Nephron (organoid): ENCODE measurements at regions not wholly inside any gene's neighbourhood (a gene's known extent, or its start where the extent isn't known, plus 50 kb on each side); places are given as distances from the start of the nearest gene placed in this dataset.
A peak's percentile ranks its signal among the peaks of the same experiment; 100 is the strongest.

Experiments used
- H3K27ac Mint-ChIP-seq, 3 experiments: 2 replicates each; pipeline ENCODE4 v1.8.0; 2020; ENCODE audit warnings: mixed read lengths in 3 of 3, mild to moderate bottlenecking in 2 of 3, moderate library complexity in 1 of 3
- H3K27me3 Mint-ChIP-seq: 2 replicates; pipeline ENCODE4 v1.8.0; 2021; ENCODE audit warnings: low read depth, mild to moderate bottlenecking, moderate library complexity, mixed read lengths
- H3K36me3 Mint-ChIP-seq: 2 replicates; pipeline ENCODE4 v1.8.0; 2020; ENCODE audit warnings: low read depth, mixed read lengths
- H3K4me1 Mint-ChIP-seq: 2 replicates; pipeline ENCODE4 v1.8.0; 2020; ENCODE audit warnings: mixed read lengths
- H3K4me3 Mint-ChIP-seq, 3 experiments: 2 replicates each; pipeline ENCODE4 v1.8.0; 2020; ENCODE audit warnings: mild to moderate bottlenecking in 3 of 3, mixed read lengths in 3 of 3, moderate library complexity in 2 of 3
- H3K9me3 Mint-ChIP-seq: 2 replicates; pipeline ENCODE4 v1.8.0; 2020; ENCODE audit warnings: mixed read lengths
- CTCF ChIP-seq, 3 experiments: fragments of 200-600 bp; sonication (generic); IDR thresholded peaks; one replicate each; pipeline ENCODE4 v1.5.0; 2021; ENCODE audit warnings: antibody characterized with exemption in 3 of 3; ENCODE audit not compliant: unreplicated experiment in 3 of 3

- no peaks in the 10 kb centered on the region for H3K9me3 Mint-ChIP-seq
- no peaks in the 10 kb centered on the region for H3K36me3 Mint-ChIP-seq
- no peak overlapping the region for H3K4me3 Mint-ChIP-seq
- no peak for TF ChIP-seq CTCF (IDR thresholded peaks at IDR 0.05; ENCODE audit: unreplicated experiment in 3 of 3)
- peak overlapping the region; percentile 17 to 99 (median 39) for H3K27ac Mint-ChIP-seq
- H3K4me1 Mint-ChIP-seq, result peaks cover 48% of the 10 kb centered on the region
- peaks cover 7% of the 10 kb centered on the region for H3K27me3 Mint-ChIP-seq
These were observed 228.5 kb upstream of the ANKRD55 start for GRCh38 chr5:56461584-56461983.

GRCh38 chr5:56460681-56461191, 227.6 kb upstream of the ANKRD55 start:
- Mint-ChIP-seq H3K9me3 (no peaks in the 10 kb centered on the region), H3K27ac (peak overlapping the region; percentile 96 to 99 (median 96)), H3K4me1 (peaks cover 49% of the 10 kb centered on the region), H3K4me3 (peak overlapping the region in 2 of 3 experiments; percentile 27 to 43), H3K27me3 (peaks cover 7% of the 10 kb centered on the region), H3K36me3 (no peaks in the 10 kb centered on the region)
- TF ChIP-seq CTCF (IDR thresholded peaks at IDR 0.05; ENCODE audit: unreplicated experiment in 3 of 3), result no peak

DNA sequence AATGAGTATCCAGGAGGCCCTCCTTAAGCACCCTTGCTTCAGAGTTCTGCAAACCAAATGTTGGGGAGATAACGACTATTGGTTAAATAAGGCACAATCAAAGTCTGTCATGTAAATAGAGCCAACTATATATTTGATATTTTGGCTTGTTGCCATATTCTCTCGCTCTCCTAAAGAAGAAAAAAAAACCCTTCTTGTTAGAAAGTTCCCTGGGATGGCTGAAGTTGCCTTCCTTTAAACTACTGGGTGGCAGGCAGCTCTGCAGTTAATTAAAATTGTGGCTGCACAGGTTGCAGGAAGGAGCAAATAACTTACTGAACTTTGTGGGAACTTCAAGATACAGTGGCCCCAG, 227.0 kb upstream of the ANKRD55 start:
- H3K4me1 Mint-ChIP-seq, result peaks cover 44% of the 10 kb centered on the region
- H3K36me3 Mint-ChIP-seq, result no peaks in the 10 kb centered on the region
- TF ChIP-seq CTCF (IDR thresholded peaks at IDR 0.05; ENCODE audit: unreplicated experiment in 3 of 3), result no peak
- H3K27ac Mint-ChIP-seq, result peak overlapping the region; percentile 96 to 99 (median 96)
- no peaks in the 10 kb centered on the region for H3K9me3 Mint-ChIP-seq
- peaks cover 10% of the 10 kb centered on the region for H3K27me3 Mint-ChIP-seq
- H3K4me3 Mint-ChIP-seq, result no peak overlapping the region

- Mint-ChIP-seq H3K4me3 (no peak overlapping the region), H3K4me1 (peaks cover 43% of the 10 kb centered on the region), H3K36me3 (no peaks in the 10 kb centered on the region), H3K27ac (peak overlapping the region; percentile 96 to 99 (median 96)), H3K9me3 (no peaks in the 10 kb centered on the region), H3K27me3 (peaks cover 10% of the 10 kb centered on the region)
- no peak for TF ChIP-seq CTCF (IDR thresholded peaks at IDR 0.05; ENCODE audit: unreplicated experiment in 3 of 3)
These were observed 226.5 kb upstream of the ANKRD55 start for GRCh38 chr5:56459394-56460194.

GRCh38 chr5:56457887-56458812, 225.0 kb upstream of the ANKRD55 start:
- TF ChIP-seq CTCF (IDR thresholded peaks at IDR 0.05; ENCODE audit: unreplicated experiment in 3 of 3), result no peak

More at GRCh38 chr5:56457887-56458812, 225.0 kb upstream of the ANKRD55 start:
- Mint-ChIP-seq H3K4me1 (peaks cover 38% of the 10 kb centered on the region), H3K4me3 (no peak overlapping the region), H3K27ac (peak overlapping the region; percentile 96 to 99 (median 96)), H3K36me3 (no peaks in the 10 kb centered on the region), H3K27me3 (peaks cover 10% of the 10 kb centered on the region), H3K9me3 (no peaks in the 10 kb centered on the region)
